Body of pancreas (tissue), 4 donors: ENCODE measurements at regions not wholly inside any gene's neighbourhood (a gene's known extent, or its start where the extent isn't known, plus 50 kb on each side); places are given as distances from the start of the nearest gene placed in this dataset.

ENCODE experiments used
- CTCF ChIP-seq, 7 experiments: fragments of 450-650 bp in 4 of 7; fragments of 200-600 bp in 3 of 7; sonication (generic) in 3 of 7; IDR thresholded peaks; one replicate each; pipeline ENCODE4 v1.5.1; 2016 to 2019; ENCODE audit warnings: antibody characterized with exemption in 7 of 7
- POLR2A ChIP-seq, 3 donors: fragments of 450-650 bp; IDR thresholded peaks; one replicate each; pipeline ENCODE4 v1.6.1; 2016; ENCODE audit warnings: antibody characterized with exemption in 3 of 3, mild to moderate bottlenecking in 2 of 3

- no peak for TF ChIP-seq CTCF (IDR thresholded peaks at IDR 0.05)
- no peak for TF ChIP-seq POLR2A (IDR thresholded peaks at IDR 0.05)
Observed at GRCh38 chr6:67884442-67884841, 750.6 kb upstream of the ADGRB3 start.
